Thoracic aorta (tissue), 2 donors: ENCODE measurements at regions not wholly inside any gene's neighbourhood (a gene's known extent, or its start where the extent isn't known, plus 50 kb on each side); places are given as distances from the start of the nearest gene placed in this dataset.

ENCODE experiments used
- ATAC-seq: fragments of 150-250 bp; one replicate; pipeline ENCODE4 v1.8.0; 2017; ENCODE audit warnings: low read depth; ENCODE audit not compliant: insufficient number of reproducible peaks, low FRiP score
- DNase-seq: peaks from one replicate; pipeline ENCODE4 v3.0.0-alpha.2; 2020; ENCODE audit warnings: low spot score
- H3K27ac ChIP-seq, 2 donors: fragments of 200-600 bp; sonication (generic); 1 replicate in 1 of 2; 2 replicates in 1 of 2; pipeline ENCODE4 v1.5.1; 2016; ENCODE audit warnings: mild to moderate bottlenecking in 2 of 2, moderate library complexity in 2 of 2
- H3K27me3 ChIP-seq: fragments of 200-600 bp; sonication (generic); replicated peaks from 2 replicates; pipeline ENCODE4 v1.6.0; 2016; ENCODE audit warnings: mild to moderate bottlenecking; ENCODE audit not compliant: insufficient read depth
- H3K36me3 ChIP-seq: fragments of 200-600 bp; sonication (generic); one replicate; pipeline ENCODE4 v1.5.1; 2016
- H3K4me1 ChIP-seq, 2 donors: fragments of 200-600 bp; sonication (generic); 1 replicate in 1 of 2; 2 replicates in 1 of 2; pipeline versions ENCODE4 v1.5.1 to v1.6.0; 2016; ENCODE audit warnings: low read depth in 2 of 2, mild to moderate bottlenecking in 1 of 2; ENCODE audit not compliant: control insufficient read depth in 1 of 2
- H3K4me3 ChIP-seq: fragments of 200-600 bp; sonication (generic); 2 replicates; pipeline ENCODE4 v1.5.1; 2016; ENCODE audit warnings: mild to moderate bottlenecking
- H3K9me3 ChIP-seq: fragments of 200-600 bp; sonication (generic); 2 replicates; pipeline ENCODE4 v1.5.1; 2016
- TF ChIP-seq, protein P1 (sequence below): fragments of 200-600 bp; sonication (generic); IDR thresholded peaks from one replicate; pipeline ENCODE4 v1.5.1; 2019; ENCODE audit warnings: antibody characterized with exemption

DNA sequence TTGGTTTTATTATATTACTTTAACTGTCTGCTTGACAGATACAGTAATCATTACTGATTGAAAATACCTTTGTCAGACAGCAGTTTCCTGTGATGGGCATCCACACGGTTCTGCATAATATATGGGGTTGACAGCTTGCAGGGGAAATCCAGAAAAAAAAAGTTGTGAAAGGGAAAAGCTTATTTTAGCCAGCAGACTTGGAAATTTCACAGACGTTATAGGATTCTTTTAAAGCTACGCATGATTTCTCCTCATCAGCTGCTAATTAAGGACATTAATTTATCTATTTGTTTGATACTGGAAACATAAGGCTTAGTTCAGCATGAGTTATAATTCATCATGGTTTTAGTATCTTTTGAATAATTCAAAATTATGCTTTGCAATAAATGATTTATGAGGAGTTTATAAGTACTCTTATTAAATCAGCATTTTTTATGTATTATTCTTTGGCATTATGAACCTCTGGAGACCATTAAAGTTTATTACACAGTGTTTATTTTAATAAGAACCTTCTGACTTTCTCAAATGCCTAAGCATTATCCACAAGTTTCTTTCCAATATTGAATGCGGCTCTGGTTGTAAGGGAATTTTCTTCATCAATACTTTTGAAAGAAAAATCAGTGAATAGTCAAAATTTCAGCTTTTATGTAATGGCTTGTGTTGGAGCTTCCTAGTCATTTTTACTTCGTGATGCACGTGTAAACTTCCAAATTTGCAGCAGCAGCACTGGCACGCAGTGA, 235.3 kb upstream of the KCNK2 start:
- Histone ChIP-seq H3K4me3 (no peak overlapping the region), H3K4me1 (no peaks in the 10 kb centered on the region), H3K9me3 (no peaks in the 10 kb centered on the region), H3K27ac (no peak overlapping the region), H3K36me3 (no peaks in the 10 kb centered on the region), H3K27me3 (no peaks in the 10 kb centered on the region)
- DNase-seq (no peak), ATAC-seq (no peak)
- TF ChIP-seq, protein P1, sequence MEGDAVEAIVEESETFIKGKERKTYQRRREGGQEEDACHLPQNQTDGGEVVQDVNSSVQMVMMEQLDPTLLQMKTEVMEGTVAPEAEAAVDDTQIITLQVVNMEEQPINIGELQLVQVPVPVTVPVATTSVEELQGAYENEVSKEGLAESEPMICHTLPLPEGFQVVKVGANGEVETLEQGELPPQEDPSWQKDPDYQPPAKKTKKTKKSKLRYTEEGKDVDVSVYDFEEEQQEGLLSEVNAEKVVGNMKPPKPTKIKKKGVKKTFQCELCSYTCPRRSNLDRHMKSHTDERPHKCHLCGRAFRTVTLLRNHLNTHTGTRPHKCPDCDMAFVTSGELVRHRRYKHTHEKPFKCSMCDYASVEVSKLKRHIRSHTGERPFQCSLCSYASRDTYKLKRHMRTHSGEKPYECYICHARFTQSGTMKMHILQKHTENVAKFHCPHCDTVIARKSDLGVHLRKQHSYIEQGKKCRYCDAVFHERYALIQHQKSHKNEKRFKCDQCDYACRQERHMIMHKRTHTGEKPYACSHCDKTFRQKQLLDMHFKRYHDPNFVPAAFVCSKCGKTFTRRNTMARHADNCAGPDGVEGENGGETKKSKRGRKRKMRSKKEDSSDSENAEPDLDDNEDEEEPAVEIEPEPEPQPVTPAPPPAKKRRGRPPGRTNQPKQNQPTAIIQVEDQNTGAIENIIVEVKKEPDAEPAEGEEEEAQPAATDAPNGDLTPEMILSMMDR = no peak

- TF ChIP-seq, protein P1 = no peak
- Histone ChIP-seq H3K4me1 (no peaks in the 10 kb centered on the region), H3K27me3 (no peaks in the 10 kb centered on the region), H3K27ac (no peak overlapping the region), H3K9me3 (no peaks in the 10 kb centered on the region), H3K36me3 (no peaks in the 10 kb centered on the region), H3K4me3 (no peak overlapping the region)
- ATAC-seq = no peak
- no peak for DNase-seq
These were observed 234.4 kb upstream of the KCNK2 start for GRCh38 chr1:214848101-214848500.

- no peaks in the 10 kb centered on the region for H3K36me3 ChIP-seq
- H3K27me3 ChIP-seq = no peaks in the 10 kb centered on the region
- DNase-seq (no peak), ATAC-seq (no peak)
- H3K27ac ChIP-seq = no peak overlapping the region
- H3K4me3 ChIP-seq = no peak overlapping the region
- TF ChIP-seq, protein P1 = no peak
- H3K4me1 ChIP-seq = no peaks in the 10 kb centered on the region
- no peaks in the 10 kb centered on the region for H3K9me3 ChIP-seq
These were observed 232.0 kb upstream of the KCNK2 start for GRCh38 chr1:214850432-214851050.

- DNase-seq (no peak), ATAC-seq (no peak)
- TF ChIP-seq, protein P1 = no peak
- H3K27ac ChIP-seq = no peak overlapping the region
- no peak overlapping the region for H3K4me3 ChIP-seq
- H3K9me3 ChIP-seq = no peaks in the 10 kb centered on the region
- no peaks in the 10 kb centered on the region for H3K27me3 ChIP-seq
- no peaks in the 10 kb centered on the region for H3K36me3 ChIP-seq
- no peaks in the 10 kb centered on the region for H3K4me1 ChIP-seq
These were observed 229.2 kb upstream of the KCNK2 start for GRCh38 chr1:214853340-214853739.

GRCh38 chr1:214854126-214854875, 228.2 kb upstream of the KCNK2 start:
- TF ChIP-seq, protein P1 = no peak
- H3K9me3 ChIP-seq = no peaks in the 10 kb centered on the region
- ATAC-seq = no peak

More at GRCh38 chr1:214854126-214854875, 228.2 kb upstream of the KCNK2 start:
- no peak for DNase-seq
- no peaks in the 10 kb centered on the region for H3K27me3 ChIP-seq
- no peaks in the 10 kb centered on the region for H3K36me3 ChIP-seq
- no peak overlapping the region for H3K4me3 ChIP-seq
- no peaks in the 10 kb centered on the region for H3K4me1 ChIP-seq
- H3K27ac ChIP-seq = no peak overlapping the region
